ENCODE measurements at regions not wholly inside any gene's neighbourhood (a gene's known extent, or its start where the extent isn't known, plus 50 kb on each side); places are given as distances from the start of the nearest gene placed in this dataset.

DNA sequence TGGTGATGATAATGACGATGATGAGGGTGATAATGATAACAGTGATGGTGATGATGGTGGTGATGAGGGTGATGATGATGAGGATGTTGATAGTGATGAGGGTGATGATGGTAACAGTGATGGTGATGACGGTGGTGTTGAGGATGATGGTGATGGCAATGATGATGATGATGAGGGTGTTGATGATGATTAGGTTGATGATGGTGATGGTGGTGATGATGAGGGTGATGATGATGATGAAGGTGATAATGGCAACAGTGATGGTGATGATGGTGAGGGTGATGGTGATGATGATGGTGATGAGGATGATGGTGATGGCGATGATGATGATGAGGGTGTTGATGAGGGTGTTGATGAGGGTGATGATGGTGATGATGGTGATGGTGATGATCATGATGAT lies 93.8 kb upstream of the ZNF469 start (continued):
- TF ChIP-seq, protein P1, sequence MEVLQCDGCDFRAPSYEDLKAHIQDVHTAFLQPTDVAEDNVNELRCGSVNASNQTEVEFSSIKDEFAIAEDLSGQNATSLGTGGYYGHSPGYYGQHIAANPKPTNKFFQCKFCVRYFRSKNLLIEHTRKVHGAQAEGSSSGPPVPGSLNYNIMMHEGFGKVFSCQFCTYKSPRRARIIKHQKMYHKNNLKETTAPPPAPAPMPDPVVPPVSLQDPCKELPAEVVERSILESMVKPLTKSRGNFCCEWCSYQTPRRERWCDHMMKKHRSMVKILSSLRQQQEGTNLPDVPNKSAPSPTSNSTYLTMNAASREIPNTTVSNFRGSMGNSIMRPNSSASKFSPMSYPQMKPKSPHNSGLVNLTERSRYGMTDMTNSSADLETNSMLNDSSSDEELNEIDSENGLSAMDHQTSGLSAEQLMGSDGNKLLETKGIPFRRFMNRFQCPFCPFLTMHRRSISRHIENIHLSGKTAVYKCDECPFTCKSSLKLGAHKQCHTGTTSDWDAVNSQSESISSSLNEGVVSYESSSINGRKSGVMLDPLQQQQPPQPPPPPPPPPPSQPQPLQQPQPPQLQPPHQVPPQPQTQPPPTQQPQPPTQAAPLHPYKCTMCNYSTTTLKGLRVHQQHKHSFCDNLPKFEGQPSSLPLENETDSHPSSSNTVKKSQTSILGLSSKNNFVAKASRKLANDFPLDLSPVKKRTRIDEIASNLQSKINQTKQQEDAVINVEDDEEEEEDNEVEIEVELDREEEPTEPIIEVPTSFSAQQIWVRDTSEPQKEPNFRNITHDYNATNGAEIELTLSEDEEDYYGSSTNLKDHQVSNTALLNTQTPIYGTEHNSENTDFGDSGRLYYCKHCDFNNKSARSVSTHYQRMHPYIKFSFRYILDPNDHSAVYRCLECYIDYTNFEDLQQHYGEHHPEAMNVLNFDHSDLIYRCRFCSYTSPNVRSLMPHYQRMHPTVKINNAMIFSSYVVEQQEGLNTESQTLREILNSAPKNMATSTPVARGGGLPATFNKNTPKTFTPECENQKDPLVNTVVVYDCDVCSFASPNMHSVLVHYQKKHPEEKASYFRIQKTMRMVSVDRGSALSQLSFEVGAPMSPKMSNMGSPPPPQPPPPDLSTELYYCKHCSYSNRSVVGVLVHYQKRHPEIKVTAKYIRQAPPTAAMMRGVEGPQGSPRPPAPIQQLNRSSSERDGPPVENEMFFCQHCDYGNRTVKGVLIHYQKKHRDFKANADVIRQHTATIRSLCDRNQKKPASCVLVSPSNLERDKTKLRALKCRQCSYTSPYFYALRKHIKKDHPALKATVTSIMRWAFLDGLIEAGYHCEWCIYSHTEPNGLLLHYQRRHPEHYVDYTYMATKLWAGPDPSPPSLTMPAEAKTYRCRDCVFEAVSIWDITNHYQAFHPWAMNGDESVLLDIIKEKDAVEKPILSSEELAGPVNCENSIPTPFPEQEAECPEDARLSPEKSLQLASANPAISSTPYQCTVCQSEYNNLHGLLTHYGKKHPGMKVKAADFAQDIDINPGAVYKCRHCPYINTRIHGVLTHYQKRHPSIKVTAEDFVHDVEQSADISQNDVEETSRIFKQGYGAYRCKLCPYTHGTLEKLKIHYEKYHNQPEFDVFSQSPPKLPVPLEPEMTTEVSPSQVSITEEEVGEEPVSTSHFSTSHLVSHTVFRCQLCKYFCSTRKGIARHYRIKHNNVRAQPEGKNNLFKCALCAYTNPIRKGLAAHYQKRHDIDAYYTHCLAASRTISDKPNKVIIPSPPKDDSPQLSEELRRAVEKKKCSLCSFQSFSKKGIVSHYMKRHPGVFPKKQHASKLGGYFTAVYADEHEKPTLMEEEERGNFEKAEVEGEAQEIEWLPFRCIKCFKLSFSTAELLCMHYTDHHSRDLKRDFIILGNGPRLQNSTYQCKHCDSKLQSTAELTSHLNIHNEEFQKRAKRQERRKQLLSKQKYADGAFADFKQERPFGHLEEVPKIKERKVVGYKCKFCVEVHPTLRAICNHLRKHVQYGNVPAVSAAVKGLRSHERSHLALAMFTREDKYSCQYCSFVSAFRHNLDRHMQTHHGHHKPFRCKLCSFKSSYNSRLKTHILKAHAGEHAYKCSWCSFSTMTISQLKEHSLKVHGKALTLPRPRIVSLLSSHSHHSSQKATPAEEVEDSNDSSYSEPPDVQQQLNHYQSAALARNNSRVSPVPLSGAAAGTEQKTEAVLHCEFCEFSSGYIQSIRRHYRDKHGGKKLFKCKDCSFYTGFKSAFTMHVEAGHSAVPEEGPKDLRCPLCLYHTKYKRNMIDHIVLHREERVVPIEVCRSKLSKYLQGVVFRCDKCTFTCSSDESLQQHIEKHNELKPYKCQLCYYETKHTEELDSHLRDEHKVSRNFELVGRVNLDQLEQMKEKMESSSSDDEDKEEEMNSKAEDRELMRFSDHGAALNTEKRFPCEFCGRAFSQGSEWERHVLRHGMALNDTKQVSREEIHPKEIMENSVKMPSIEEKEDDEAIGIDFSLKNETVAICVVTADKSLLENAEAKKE (CRISPR knock-in tag; IDR thresholded peaks at IDR 0.05) = no peak
- TF ChIP-seq EZH2 (IDR thresholded peaks at IDR 0.05; ENCODE audit: low read depth, unreplicated experiment) (no peak), CREB1 (CRISPR knock-in tag; IDR thresholded peaks at IDR 0.05; ENCODE audit: low read depth) (no peak), EZH2phosphoT487 (IDR thresholded peaks at IDR 0.05; ENCODE audit: unreplicated experiment) (no peak), POLR2AphosphoS5 (IDR thresholded peaks at IDR 0.05; ENCODE audit: low read depth) (no peak), NANOG (IDR thresholded peaks at IDR 0.05; ENCODE audit: borderline replicate concordance) (no peak), JUNB (IDR thresholded peaks at IDR 0.05; ENCODE audit: unreplicated experiment) (no peak), ZNF114 (CRISPR knock-in tag; IDR thresholded peaks at IDR 0.05) (no peak)
- TF ChIP-seq, protein P2, sequence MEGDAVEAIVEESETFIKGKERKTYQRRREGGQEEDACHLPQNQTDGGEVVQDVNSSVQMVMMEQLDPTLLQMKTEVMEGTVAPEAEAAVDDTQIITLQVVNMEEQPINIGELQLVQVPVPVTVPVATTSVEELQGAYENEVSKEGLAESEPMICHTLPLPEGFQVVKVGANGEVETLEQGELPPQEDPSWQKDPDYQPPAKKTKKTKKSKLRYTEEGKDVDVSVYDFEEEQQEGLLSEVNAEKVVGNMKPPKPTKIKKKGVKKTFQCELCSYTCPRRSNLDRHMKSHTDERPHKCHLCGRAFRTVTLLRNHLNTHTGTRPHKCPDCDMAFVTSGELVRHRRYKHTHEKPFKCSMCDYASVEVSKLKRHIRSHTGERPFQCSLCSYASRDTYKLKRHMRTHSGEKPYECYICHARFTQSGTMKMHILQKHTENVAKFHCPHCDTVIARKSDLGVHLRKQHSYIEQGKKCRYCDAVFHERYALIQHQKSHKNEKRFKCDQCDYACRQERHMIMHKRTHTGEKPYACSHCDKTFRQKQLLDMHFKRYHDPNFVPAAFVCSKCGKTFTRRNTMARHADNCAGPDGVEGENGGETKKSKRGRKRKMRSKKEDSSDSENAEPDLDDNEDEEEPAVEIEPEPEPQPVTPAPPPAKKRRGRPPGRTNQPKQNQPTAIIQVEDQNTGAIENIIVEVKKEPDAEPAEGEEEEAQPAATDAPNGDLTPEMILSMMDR (conservative IDR thresholded peaks at IDR 0.05; ENCODE audit: low read depth in 2 of 2) = no peak

DNA sequence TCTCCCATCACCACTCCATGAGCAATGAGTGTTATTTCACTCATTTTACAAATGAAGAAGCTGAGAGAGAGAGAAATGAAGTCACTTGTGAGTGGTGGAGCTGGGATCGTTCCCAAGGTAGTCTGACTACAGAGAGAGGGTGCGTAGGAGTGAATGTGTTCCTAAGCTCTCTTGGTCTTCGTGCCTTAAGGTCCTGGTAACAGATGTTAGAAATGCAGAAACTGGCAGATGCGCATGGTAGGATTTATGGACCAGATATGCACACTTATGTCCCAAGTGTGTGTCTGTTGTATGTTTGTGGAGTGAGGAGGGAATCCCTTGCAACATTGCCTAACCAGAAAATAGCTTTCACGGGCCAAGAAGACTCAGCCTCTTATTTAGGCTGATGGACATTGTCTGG lies 93.2 kb upstream of the ZNF469 start:
- H2AFZ ChIP-seq = no peak overlapping the region
- peaks cover under 1% of the 10 kb centered on the region for H3K27me3 Mint-ChIP-seq (ENCODE audit: insufficient read depth, low read depth, poor library complexity)
- ATAC-seq = no peak
- no peak overlapping the region for H3K27ac ChIP-seq (ENCODE audit: low read depth)
- H3K4me3 Mint-ChIP-seq = no peak overlapping the region
- no peak overlapping the region for H3K4me2 ChIP-seq
- H3K4me1 Mint-ChIP-seq = no peaks in the 10 kb centered on the region
- peaks cover 6% of the 10 kb centered on the region for H3K36me3 Mint-ChIP-seq (ENCODE audit: low read depth)
- no peak overlapping the region for H3K4me3 ChIP-seq
- H3K27me3 ChIP-seq (ENCODE audit: insufficient read depth) = no peaks in the 10 kb centered on the region
- no peaks in the 10 kb centered on the region for H3K36me3 ChIP-seq (ENCODE audit: insufficient read depth)
- H3K9me2 ChIP-seq (ENCODE audit: insufficient read depth) = no peaks in the 10 kb centered on the region
- H3F3A ChIP-seq (replicated peaks; ENCODE audit: low read depth) = no peaks in the 10 kb centered on the region
- no peaks in the 10 kb centered on the region for H4K20me1 ChIP-seq (replicated peaks; ENCODE audit: insufficient read depth)
- H3K27ac Mint-ChIP-seq = no peak overlapping the region
- no peaks in the 10 kb centered on the region for H3K4me1 ChIP-seq (ENCODE audit: insufficient read depth)
- DNase-seq (ENCODE audit: low spot score) = no peak
- no peaks in the 10 kb centered on the region for H3K79me2 ChIP-seq (replicated peaks; ENCODE audit: insufficient read depth)
- peaks cover 42% of the 10 kb centered on the region for H3K9me3 Mint-ChIP-seq
- TF ChIP-seq, protein P3, sequence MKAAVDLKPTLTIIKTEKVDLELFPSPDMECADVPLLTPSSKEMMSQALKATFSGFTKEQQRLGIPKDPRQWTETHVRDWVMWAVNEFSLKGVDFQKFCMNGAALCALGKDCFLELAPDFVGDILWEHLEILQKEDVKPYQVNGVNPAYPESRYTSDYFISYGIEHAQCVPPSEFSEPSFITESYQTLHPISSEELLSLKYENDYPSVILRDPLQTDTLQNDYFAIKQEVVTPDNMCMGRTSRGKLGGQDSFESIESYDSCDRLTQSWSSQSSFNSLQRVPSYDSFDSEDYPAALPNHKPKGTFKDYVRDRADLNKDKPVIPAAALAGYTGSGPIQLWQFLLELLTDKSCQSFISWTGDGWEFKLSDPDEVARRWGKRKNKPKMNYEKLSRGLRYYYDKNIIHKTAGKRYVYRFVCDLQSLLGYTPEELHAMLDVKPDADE (IDR thresholded peaks at IDR 0.05) = no peak
- no peak for TF ChIP-seq EZH2 (IDR thresholded peaks at IDR 0.05; ENCODE audit: low read depth, unreplicated experiment)
